Astrocyte (in vitro differentiated cells and primary cell): ENCODE measurements at regions not wholly inside any gene's neighbourhood (a gene's known extent, or its start where the extent isn't known, plus 50 kb on each side); places are given as distances from the start of the nearest gene placed in this dataset.

ENCODE experiments used
- CTCF ChIP-seq: IDR thresholded peaks from 2 replicates; pipeline ENCODE4 v1.5.1; 2011; ENCODE audit warnings: low read depth, mild to moderate bottlenecking, inconsistent platforms, low read length, moderate library complexity; ENCODE audit not compliant: insufficient read depth
- EZH2 ChIP-seq: IDR thresholded peaks from 2 replicates; pipeline ENCODE4 v1.6.1; 2012; ENCODE audit warnings: mild to moderate bottlenecking, low read length, inconsistent platforms; ENCODE audit not compliant: insufficient read depth

- TF ChIP-seq CTCF (no peak), EZH2 (no peak)
Measured at GRCh38 chr2:18671363-18671762, 82.0 kb upstream of the NT5C1B start.
